Testis (tissue), 2 donors: ENCODE measurements at regions not wholly inside any gene's neighbourhood (a gene's known extent, or its start where the extent isn't known, plus 50 kb on each side); places are given as distances from the start of the nearest gene placed in this dataset.

ENCODE experiments used
- POLR2A ChIP-seq: fragments of 450-650 bp; IDR thresholded peaks from one replicate; pipeline ENCODE4 v1.6.1; 2017; ENCODE audit warnings: antibody characterized with exemption, mild to moderate bottlenecking, moderate library complexity
- TF ChIP-seq, protein P1 (sequence below), 3 experiments: fragments of 450-650 bp in 2 of 3; fragments of 200-600 bp in 1 of 3; sonication (generic) in 1 of 3; IDR thresholded peaks; one replicate each; pipeline ENCODE4 v1.5.1; 2016 to 2019; ENCODE audit warnings: antibody characterized with exemption in 3 of 3, mild to moderate bottlenecking in 2 of 3, moderate library complexity in 1 of 3

GRCh38 chr4:123682931-123683330, 286.3 kb downstream of the SPRY1 start:
- TF ChIP-seq, protein P1, sequence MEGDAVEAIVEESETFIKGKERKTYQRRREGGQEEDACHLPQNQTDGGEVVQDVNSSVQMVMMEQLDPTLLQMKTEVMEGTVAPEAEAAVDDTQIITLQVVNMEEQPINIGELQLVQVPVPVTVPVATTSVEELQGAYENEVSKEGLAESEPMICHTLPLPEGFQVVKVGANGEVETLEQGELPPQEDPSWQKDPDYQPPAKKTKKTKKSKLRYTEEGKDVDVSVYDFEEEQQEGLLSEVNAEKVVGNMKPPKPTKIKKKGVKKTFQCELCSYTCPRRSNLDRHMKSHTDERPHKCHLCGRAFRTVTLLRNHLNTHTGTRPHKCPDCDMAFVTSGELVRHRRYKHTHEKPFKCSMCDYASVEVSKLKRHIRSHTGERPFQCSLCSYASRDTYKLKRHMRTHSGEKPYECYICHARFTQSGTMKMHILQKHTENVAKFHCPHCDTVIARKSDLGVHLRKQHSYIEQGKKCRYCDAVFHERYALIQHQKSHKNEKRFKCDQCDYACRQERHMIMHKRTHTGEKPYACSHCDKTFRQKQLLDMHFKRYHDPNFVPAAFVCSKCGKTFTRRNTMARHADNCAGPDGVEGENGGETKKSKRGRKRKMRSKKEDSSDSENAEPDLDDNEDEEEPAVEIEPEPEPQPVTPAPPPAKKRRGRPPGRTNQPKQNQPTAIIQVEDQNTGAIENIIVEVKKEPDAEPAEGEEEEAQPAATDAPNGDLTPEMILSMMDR (IDR thresholded peaks at IDR 0.05) = no peak
- no peak for TF ChIP-seq POLR2A
